Effector memory CD4-positive, alpha-beta T cell (primary cell): ENCODE measurements at regions not wholly inside any gene's neighbourhood (a gene's known extent, or its start where the extent isn't known, plus 50 kb on each side); places are given as distances from the start of the nearest gene placed in this dataset.

ENCODE experiments used
- DNase-seq, 3 donors: peaks; one replicate each; pipeline ENCODE4 v3.0.0-alpha.2; 2020
- H3K27ac ChIP-seq: 2 replicates; pipeline ENCODE4 v1.7.0; 2013; ENCODE audit warnings: mild to moderate bottlenecking, low read length, moderate library complexity; ENCODE audit not compliant: insufficient read depth, poor library complexity, severe bottlenecking
- H3K27me3 ChIP-seq: replicated peaks from 2 replicates; pipeline ENCODE4 v1.7.0; 2013; ENCODE audit warnings: mild to moderate bottlenecking, low read length; ENCODE audit not compliant: insufficient read depth, control insufficient read depth, poor library complexity, severe bottlenecking
- H3K36me3 ChIP-seq: 2 replicates; pipeline ENCODE4 v1.7.0; 2013; ENCODE audit warnings: mild to moderate bottlenecking, low read length, moderate library complexity; ENCODE audit not compliant: control insufficient read depth, insufficient read depth
- H3K4me1 ChIP-seq: 2 replicates; pipeline ENCODE4 v1.7.0; 2013; ENCODE audit warnings: low read length, mild to moderate bottlenecking; ENCODE audit not compliant: control insufficient read depth, insufficient read depth, poor library complexity, severe bottlenecking
- H3K4me3 ChIP-seq: 2 replicates; pipeline ENCODE4 v1.7.0; 2013; ENCODE audit warnings: low read length, low read depth, mild to moderate bottlenecking; ENCODE audit not compliant: insufficient read depth, poor library complexity, severe bottlenecking
- H3K9me3 ChIP-seq: 2 replicates; pipeline ENCODE4 v1.7.0; 2013; ENCODE audit warnings: mild to moderate bottlenecking, low read length, moderate library complexity; ENCODE audit not compliant: control insufficient read depth

DNA sequence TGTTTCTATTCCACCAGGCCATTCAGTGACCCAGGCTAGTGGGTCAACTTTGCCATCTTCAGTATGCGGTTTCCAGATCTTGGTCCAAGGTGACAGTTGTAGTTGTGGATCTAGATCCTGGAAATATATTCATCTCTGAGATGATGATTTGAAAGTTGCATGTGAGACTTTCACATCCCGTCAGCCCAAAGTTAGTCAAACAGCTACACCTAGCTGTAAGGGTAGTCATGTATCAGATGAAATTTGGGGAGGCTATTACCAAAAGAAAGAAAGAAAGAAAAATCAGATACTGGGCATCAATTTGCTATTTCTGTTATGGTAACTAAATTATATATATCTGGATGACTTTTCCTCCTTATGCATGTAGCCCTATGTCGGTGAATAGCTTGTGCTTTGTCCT lies 259.4 kb upstream of the ARX start:
- no peaks in the 10 kb centered on the region for H3K4me1 ChIP-seq
- no peaks in the 10 kb centered on the region for H3K9me3 ChIP-seq
- no peaks in the 10 kb centered on the region for H3K27me3 ChIP-seq
- H3K4me3 ChIP-seq = no peak overlapping the region
- H3K36me3 ChIP-seq = no peaks in the 10 kb centered on the region
- no peak for DNase-seq
- H3K27ac ChIP-seq = no peak overlapping the region

DNA sequence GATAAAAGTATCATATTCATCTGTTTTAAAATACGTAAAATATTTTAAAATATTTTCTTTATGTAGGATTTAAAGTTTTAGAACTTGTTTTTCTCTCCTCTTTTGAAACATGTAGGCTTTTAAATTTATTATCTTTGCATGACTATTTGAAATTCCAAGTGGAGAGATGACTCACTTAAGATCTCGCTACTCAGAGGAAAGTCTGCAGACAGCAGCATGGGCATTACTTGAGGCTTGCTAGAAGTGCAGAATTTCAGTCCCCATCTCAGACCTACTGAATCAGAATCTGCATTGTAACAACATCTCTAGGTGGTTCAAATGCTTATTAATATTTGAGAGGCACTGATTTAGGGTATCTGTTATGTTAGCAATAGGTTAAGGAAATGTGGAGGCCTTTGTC lies 225.7 kb upstream of the ARX start:
- H3K4me3 ChIP-seq = no peak overlapping the region
- no peak for DNase-seq
- H3K27me3 ChIP-seq = no peaks in the 10 kb centered on the region
- H3K27ac ChIP-seq = no peak overlapping the region
- no peaks in the 10 kb centered on the region for H3K9me3 ChIP-seq
- H3K4me1 ChIP-seq = no peaks in the 10 kb centered on the region
- no peaks in the 10 kb centered on the region for H3K36me3 ChIP-seq

DNA sequence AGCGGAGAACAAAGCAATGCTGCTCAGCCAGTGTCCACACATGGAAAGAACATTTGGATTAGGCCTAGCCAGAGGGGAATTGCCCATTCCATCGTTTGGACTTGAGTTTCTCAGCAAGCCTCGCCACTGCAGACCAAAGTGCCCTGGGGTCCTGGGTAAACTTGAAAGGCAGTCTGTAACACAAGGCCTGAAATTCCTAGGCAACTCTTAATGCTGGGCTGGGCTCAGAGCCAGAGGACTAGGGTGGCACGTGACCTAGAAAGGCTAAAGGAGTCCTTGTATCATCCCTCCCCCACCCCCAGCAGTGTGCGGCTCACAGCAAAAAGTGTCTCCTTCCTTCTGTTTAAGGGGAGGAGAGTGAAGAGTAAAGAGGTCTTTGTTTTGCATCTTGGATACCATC lies 210.4 kb upstream of the ARX start:
- H3K36me3 ChIP-seq = no peaks in the 10 kb centered on the region
- H3K27me3 ChIP-seq = no peaks in the 10 kb centered on the region
- H3K9me3 ChIP-seq = no peaks in the 10 kb centered on the region
- no peak for DNase-seq
- H3K4me3 ChIP-seq = no peak overlapping the region
- H3K4me1 ChIP-seq = no peaks in the 10 kb centered on the region
- H3K27ac ChIP-seq = no peak overlapping the region

DNA sequence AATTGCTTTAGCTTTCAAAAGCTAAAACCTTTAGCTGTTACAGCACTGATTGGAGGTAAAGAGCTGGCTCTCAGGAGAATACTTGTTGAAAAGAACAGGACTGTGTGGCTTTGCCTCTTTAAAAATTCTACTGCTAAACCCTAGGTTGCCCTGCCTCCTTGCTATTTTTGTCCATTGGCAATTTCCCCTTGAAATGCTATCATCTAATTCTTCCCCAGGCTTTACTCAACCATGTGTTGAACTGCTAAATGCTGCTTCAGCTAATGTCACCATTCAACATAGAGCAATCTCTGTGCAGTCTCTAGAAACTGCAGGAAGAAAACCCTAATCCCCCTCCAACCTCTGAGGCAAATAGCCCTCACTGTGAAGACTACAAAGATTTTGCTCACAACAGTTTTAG lies 203.7 kb upstream of the ARX start:
- no peaks in the 10 kb centered on the region for H3K36me3 ChIP-seq
- H3K9me3 ChIP-seq = no peaks in the 10 kb centered on the region
- H3K4me1 ChIP-seq = no peaks in the 10 kb centered on the region
- H3K27ac ChIP-seq = no peak overlapping the region
- no peak overlapping the region for H3K4me3 ChIP-seq
- no peaks in the 10 kb centered on the region for H3K27me3 ChIP-seq
- no peak for DNase-seq

DNA sequence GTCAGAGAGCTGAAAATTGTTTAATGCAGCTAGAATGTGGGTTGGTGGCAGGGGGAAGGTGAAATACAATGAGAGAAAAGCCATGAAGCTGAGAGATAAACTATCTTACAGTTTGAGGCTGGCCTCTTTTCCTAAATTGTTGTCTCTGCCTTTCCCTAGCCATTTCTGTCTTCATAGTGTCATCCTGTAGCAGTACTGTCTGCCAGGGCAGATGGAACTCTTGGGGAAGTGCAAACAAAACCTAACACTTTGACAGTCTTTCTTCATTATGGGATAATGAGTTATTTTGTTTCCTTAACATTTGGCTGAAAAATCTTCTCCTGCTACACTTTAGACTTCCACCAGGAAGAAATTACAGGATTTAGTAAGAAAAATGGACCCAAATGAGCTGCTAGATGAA lies 197.8 kb upstream of the ARX start:
- Histone ChIP-seq H3K36me3 (no peaks in the 10 kb centered on the region), H3K27me3 (no peaks in the 10 kb centered on the region), H3K27ac (no peak overlapping the region), H3K4me1 (no peaks in the 10 kb centered on the region), H3K9me3 (no peaks in the 10 kb centered on the region), H3K4me3 (no peak overlapping the region)
- DNase-seq = no peak

DNA sequence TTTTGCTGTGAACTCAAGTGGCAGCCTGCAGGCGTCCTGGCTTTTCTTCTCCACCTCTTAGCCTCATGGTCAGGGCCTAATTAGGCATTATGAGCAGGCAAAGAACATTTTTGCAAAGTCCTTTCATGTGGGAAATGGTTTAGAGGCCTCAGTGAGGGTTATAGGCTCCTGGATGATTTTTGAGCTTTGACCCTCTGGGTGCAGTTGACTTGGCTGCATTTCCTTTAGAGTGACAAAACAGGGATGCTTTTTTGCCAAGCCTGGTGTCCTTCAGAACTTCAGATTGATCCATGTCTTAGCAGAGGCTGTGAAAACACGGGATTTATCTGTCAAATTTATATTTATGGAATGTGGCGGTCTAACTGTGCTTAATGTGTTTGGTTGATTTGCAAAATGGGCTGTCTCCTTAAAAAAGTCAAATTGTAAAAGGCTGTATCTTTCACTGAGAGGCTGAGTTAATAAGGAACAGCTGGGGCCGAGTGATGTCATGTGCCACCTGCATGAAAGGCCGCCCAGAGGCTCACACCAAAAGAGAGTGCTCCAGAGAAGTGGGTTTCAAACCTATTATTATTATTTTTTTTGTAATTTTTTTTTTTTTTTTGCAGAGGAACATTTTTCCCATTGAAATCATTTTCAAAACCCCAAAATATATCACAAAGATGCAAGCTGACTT lies 192.2 kb upstream of the ARX start:
- Histone ChIP-seq H3K36me3 (no peaks in the 10 kb centered on the region), H3K27ac (no peak overlapping the region), H3K4me3 (no peak overlapping the region), H3K4me1 (no peaks in the 10 kb centered on the region), H3K9me3 (no peaks in the 10 kb centered on the region), H3K27me3 (no peaks in the 10 kb centered on the region)
- no peak for DNase-seq

DNA sequence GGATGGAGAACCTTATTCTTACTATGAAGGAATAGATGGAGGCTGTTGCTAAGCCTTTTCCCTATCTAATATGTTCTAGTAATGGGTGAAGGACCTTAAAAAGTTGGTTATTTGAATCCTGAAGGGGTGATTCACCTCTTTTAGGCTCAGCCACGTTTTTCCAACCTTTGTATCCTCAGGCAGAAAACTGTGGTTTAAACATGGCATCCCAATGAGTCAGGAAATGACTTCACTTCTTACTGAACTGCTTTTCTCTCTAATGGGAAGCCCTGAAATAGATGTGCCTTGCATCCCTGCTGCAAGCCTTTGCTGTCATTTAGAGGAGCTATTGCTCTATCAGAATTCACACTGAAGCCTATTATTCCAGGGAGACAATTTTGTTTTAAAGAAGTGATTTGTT lies 191.0 kb upstream of the ARX start:
- no peak overlapping the region for H3K27ac ChIP-seq
- H3K4me1 ChIP-seq = no peaks in the 10 kb centered on the region
- no peak overlapping the region for H3K4me3 ChIP-seq
- DNase-seq = no peak
- H3K9me3 ChIP-seq = no peaks in the 10 kb centered on the region
- no peaks in the 10 kb centered on the region for H3K36me3 ChIP-seq
- H3K27me3 ChIP-seq = no peaks in the 10 kb centered on the region

DNA sequence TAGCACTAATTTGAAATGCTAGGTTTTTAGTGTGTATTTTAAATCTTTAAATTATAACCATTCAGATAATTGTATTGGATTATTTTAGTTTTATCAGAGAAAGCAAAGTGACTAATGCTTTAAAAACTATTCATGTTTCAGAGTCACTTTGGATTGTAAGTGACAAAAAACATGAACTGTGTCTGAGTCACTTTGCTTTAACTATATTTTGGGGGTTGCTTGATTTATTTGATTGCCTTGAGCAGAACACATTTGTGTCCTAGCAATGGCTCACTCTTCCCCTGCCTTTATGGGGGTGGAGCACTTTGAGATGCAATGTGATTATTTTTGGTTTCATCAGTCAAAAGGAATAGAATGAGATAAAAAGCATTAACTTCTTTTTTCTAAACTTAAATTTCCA lies 188.4 kb upstream of the ARX start:
- Histone ChIP-seq H3K27me3 (no peaks in the 10 kb centered on the region), H3K27ac (no peak overlapping the region), H3K9me3 (no peaks in the 10 kb centered on the region), H3K4me1 (no peaks in the 10 kb centered on the region), H3K36me3 (no peaks in the 10 kb centered on the region), H3K4me3 (no peak overlapping the region)
- DNase-seq = no peak

DNA sequence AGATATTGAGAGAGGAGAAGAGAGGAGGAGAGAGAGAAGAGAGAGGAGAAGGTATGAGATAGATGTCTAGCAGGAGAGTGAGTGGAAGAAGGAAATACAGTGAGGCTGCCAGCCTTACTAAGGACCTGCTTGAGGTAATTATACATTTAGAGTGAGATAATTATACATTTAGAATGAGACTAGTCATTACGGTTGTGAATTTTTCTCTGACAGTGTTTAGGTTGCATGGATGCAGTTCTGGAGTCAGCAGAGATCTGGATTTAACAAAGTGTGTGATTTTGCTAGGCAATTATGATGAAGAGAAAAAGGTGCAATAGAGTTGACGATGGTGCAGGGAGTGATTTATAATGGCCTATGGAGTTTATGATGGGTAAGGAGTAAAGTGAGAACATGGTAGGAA lies 187.1 kb upstream of the ARX start:
- no peak for DNase-seq
- Histone ChIP-seq H3K4me1 (no peaks in the 10 kb centered on the region), H3K36me3 (no peaks in the 10 kb centered on the region), H3K27ac (no peak overlapping the region), H3K27me3 (no peaks in the 10 kb centered on the region), H3K4me3 (no peak overlapping the region), H3K9me3 (no peaks in the 10 kb centered on the region)

DNA sequence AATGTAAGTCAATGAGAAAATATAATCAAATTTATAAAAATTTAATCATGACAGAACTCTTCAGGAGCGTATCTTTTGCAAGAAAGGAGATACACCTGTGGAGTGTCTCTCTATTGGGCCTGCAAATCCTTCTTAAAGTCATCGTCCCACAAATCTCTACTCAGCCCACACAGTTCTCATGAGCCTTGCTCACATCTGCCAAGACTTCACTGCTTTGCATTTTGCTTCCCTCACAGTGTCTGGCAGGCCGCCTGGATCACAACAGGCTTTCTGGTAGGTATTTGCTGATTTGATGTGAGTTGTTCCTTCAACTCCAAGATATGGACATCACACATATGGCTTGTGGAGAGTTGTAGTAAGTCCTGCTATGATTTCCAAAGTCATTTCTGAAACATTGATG lies 183.1 kb upstream of the ARX start:
- DNase-seq = no peak
- no peaks in the 10 kb centered on the region for H3K27me3 ChIP-seq
- H3K27ac ChIP-seq = no peak overlapping the region
- H3K4me1 ChIP-seq = no peaks in the 10 kb centered on the region
- no peak overlapping the region for H3K4me3 ChIP-seq
- no peaks in the 10 kb centered on the region for H3K9me3 ChIP-seq
- no peaks in the 10 kb centered on the region for H3K36me3 ChIP-seq

DNA sequence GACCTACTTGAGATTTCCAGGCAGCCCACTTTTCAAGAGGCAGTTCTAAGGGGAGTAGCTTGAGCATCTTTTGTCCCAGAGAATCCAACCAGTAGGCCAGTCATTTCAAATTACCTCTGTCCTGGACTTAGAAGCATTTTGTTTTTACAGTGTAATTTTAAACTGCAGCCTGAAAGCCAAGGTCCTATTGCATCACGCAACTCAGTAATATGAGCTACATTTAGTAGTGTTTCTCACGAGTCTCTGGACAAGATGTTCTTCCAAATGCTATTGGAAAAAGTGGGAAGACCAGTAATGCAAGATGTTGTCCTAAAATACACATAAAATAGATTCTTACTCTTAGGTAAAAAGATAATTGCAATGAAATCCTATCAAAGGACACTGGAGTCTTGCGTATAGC lies 182.5 kb upstream of the ARX start:
- Histone ChIP-seq H3K4me3 (no peak overlapping the region), H3K9me3 (no peaks in the 10 kb centered on the region), H3K27ac (no peak overlapping the region), H3K36me3 (no peaks in the 10 kb centered on the region), H3K27me3 (no peaks in the 10 kb centered on the region), H3K4me1 (no peaks in the 10 kb centered on the region)
- DNase-seq = no peak
